ENCODE measurements at regions not wholly inside any gene's neighbourhood (a gene's known extent, or its start where the extent isn't known, plus 50 kb on each side); places are given as distances from the start of the nearest gene placed in this dataset.
"Not testable (repeated sequence)": the region's sequence is repeated elsewhere in the genome, so short reads cannot be mapped to it uniquely, and the experiment has no call there.

GRCh38 chr17:51347851-51348584, 87.7 kb downstream of the UTP18 start:
- DNase-seq (ENCODE audit: low read depth) = no peak

DNA sequence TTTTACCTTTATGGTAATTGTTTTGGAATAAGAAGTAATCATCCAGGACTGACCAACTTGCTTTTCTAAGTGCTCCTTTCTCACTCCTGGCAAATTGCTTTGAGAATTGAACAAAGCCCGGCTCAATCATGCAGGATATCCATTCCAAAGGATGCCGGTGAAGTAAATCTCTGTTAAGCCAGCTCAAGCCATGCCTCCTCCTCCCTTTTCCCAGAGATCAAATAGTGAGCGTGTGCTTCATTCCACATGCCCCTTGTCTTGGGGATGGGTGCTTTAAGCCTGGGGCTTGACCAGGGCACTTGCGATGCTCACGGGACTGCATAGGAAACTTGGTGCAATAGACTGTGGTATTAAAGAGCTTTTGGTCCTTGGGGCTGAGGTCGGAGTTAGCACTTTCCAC, 90.7 kb downstream of the UTP18 start:
- DNase-seq (ENCODE audit: low read depth) = no peak

DNA sequence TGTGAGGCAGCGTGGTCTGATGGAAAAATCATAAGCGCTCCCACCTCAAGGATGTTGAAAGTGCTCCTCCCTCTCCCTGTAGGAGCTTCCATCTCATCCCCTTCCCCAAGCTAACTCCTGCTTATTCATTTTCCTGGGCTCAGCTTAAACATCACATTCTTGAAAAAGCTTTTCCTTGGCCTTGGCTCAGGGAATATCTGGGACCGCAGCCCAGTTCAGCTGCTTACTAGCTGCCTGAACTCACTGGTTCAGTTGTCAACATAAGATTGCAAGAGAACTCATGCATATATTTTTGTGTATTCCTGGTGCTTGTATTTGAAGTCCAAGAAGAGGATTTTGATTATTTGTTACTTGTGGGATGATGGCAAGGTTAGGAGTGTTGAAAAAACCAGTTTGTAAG, 91.5 kb downstream of the UTP18 start:
- no peak for DNase-seq (ENCODE audit: low read depth)

GRCh38 chr17:51352798-51353197, 92.5 kb downstream of the UTP18 start:
- DNase-seq (ENCODE audit: low read depth) = peak; percentile 18

DNA sequence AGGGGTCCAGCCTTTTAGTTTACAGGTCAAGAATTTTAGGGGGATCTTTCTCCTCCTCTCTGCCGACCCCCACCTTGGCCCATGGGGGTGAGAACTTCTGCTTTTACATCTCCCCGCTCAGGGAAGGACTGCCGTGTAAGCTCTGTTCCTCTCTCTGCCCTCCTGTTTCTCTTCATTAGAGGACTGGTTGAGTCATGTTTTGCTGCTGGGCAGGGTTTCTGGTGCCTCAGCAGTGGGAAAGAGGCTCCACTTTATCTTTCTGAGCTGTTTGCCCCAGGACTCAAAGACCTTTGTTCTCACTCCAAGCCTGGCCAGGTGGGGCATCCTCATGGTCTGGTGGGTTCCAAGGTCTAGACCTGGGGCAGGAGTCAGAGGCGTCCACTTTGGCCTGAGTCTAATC, 93.0 kb downstream of the UTP18 start:
- no peak for DNase-seq (ENCODE audit: low read depth)

GRCh38 chr17:51354936-51355335, 94.6 kb downstream of the UTP18 start:
- DNase-seq (ENCODE audit: low read depth) = no peak

- DNase-seq (ENCODE audit: low read depth) = no peak
Measured at GRCh38 chr17:51355441-51356410, 95.4 kb downstream of the UTP18 start.

DNA sequence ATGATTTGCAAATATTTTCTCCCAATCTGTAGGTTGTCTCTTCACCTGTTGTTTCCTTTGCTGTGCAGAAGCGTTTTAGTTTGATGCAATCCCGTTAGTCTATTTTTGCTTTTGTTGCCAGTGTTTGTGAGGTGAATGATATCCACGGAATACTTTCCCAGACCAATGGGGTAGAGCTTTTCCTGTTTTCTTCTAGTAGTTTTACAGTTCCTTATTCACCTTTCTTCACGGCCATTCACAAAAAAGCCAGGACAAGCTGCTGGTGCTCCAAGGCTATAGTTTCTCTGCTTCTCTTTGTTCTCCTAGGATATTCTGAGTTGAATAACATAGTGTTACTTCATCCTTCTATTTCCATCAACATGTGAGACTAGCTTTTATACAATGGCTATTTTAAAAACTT, 98.7 kb downstream of the UTP18 start:
- no peak for DNase-seq (ENCODE audit: low read depth)

GRCh38 chr17:51362811-51363585, 102.7 kb downstream of the UTP18 start:
- peak; percentile 35 for DNase-seq (ENCODE audit: low read depth)

DNA sequence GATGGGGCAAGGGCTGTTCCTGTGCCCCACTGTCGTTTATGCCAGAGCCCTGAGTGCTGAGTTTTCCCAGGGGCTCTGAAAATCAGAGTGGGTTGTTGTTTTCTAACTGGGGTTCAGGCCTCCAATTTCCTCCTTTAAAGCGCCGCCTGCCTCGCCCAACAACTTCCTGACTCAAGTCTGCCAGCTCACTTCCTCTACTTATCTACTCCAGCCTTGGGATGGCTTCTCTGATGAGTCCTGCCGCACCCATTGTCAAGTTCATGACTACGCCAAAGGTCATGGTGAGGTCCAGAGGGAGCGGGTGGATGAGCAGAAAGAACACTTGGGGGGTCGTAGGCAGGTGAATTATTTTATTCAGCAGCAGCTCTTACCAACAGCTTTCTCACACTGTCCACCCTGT, 104.7 kb downstream of the UTP18 start:
- peak; percentile 46 for DNase-seq (ENCODE audit: low read depth)

DNA sequence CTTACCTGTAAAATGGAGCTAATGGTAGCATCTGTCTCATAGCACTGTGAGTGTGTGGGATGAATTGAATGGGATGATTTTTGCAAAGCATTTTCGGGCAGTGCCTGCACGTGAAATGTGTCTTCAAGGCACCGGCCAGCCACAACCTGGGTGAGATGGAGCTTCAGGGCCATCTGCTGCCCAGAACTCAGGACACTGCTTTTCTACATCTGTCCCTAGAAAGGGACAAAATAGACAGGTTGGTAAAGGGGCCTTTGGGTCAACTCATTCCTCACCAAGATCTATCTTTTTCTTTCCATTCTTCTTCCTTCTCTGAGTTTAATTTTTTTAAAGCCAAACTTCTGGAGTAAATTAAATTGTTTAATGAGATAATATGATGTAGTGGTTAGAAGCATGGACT, 106.5 kb downstream of the UTP18 start:
- no peak for DNase-seq (ENCODE audit: low read depth)

- DNase-seq (ENCODE audit: low read depth) = not testable (repeated sequence)
Measured at GRCh38 chr17:51367836-51368235, 107.5 kb downstream of the UTP18 start.

- DNase-seq (ENCODE audit: low read depth) = peak; percentile 83
Measured at GRCh38 chr17:51371732-51372151, 111.4 kb downstream of the UTP18 start.

DNA sequence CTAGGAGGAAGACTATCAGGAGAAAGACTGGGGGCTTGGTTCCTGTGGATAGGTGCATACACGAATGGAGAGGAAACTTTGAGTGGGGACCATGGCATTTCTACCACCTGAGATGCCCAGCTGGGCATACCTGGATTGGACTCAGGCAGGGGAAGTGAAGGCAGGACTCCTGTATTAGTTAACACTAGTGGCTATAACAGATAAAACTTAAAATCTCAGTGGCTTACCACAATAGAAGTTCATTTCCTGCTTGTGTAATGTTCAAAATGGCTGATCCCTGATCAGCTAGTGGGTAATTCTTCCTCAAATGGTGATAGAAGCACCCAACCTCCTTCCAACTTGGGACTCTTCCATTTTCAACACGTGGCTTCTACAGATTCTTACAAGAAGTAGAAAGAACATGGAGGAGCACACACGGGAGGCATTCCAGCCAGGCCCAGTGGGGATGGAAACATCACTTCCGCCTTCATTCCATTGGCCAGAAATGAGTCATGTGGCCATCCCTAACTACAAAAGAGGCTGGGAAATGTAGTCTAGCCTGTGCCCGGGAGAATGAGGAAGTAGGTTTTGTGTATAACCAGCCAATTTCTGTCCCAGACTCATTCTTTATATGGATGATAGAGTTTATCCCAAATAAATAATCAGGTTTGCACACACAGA, 112.1 kb downstream of the UTP18 start:
- peak; percentile 97 for DNase-seq (ENCODE audit: low read depth)

DNA sequence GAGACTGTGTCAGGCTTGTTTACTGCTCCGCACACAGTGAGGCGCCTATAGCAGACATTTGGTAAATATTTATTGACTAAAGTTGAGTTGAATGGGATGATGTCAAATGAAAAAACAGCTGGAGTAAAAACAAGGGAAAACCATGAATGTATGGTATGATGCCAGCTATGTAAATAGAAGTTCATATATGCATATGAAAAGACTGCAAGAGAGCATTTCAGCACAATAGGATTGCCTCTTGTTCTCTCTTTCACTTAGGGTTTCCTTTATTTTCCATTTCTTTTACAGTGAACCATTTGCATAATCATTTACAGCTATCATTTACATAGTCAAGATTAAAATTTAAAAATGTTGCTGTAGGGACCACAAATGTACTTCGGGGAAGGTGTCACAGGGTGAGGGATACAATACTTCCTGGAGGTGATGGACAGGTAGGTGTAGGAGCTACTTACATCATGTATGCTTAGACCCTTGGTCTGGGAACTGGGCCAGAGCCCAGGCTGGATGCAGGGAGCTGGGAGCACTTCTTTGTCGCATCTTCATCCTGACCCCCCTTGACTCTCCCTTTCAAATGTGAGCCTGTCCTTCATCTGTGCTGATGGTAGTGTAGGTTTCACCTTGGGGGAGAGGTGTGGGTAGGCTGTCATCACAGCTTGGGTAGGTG, 113.3 kb downstream of the UTP18 start:
- no peak for DNase-seq (ENCODE audit: low read depth)

- no peak for DNase-seq (ENCODE audit: low read depth)
Measured at GRCh38 chr17:51374209-51374608, 113.9 kb downstream of the UTP18 start.

DNA sequence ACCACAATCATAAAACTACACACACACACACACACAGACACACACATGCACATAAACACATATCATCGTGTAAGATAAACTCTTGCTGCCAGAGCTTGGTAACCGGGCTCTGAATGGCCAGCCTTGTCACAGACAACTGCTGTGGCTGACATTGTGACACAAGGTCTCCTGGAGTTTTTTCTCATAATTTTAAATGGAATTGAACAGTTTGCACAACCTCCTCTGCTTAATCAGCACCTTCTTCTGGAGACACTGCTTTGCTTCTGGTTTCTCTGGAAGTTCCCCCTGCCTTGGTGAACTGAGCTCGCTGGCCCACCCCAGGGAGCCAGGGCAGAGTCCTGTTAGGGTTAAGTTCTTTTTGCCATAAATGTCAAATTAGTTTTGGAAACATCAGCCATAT, 115.4 kb downstream of the UTP18 start:
- no peak for DNase-seq (ENCODE audit: low read depth)

DNA sequence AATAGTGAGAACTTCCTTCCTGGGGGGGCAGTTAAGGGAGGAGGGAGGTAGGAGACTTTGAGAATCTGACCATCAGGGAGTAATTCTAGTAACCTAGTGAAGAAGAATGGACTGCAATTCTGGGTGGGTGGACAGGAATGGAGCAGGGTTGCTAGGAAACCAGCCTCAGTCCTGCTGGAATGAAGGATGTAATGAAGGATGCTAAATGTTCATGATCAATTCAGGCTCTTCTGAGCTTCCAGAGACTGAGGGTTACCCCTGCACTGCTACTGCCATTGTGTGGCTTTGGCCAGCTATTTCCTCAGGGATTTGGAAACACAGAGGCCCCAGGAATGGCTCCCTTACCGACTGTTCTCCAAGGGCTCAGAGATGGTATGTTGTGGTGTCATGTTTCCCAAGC, 116.4 kb downstream of the UTP18 start:
- DNase-seq (ENCODE audit: low read depth) = no peak

DNA sequence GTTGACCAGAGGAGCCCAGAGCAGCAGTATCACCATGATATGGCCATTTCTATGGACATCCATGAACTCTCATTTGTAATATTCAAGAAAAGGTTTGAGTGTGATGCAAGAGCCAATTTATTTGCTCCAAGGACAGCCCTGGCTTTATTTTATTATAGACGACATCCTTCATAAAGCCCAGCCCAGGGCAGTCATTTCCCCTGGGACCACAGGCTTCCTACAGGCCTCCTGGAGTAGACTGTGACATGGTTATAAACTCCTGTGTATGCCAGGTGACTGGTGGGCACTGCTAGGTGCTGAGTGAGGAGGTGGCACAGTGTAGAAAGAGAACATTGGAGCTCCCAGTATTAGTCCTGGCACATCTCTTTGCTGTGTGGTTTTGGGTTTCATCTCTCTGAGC, 120.9 kb downstream of the UTP18 start:
- DNase-seq (ENCODE audit: low read depth) = no peak

DNA sequence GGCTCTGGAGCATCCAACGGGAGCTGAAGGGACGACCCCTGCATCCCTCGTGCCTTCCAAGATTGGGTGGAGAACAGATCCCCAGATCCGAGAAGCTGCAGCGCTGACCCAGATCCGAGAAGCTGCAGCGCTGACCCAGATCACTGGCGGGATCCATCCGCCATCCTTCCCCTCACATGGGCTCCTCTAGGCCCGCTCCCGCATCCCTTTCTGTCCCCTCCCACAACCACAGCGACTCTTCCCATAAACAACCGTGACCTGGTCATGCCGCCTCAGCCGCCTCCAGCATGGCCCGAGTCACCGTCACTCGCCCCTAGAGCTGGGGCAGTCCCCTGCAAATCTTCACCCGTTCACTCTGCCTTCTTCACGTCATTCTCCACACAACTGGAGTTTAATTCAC, 124.9 kb downstream of the UTP18 start:
- no peak for DNase-seq (ENCODE audit: low read depth)

- peak; percentile 32 for DNase-seq (ENCODE audit: low read depth)
Measured at GRCh38 chr17:51387582-51387981, 127.2 kb downstream of the UTP18 start.

All from HT1080 (cell line).